ENCODE measurements at regions not wholly inside any gene's neighbourhood (a gene's known extent, or its start where the extent isn't known, plus 50 kb on each side); places are given as distances from the start of the nearest gene placed in this dataset.

DNA sequence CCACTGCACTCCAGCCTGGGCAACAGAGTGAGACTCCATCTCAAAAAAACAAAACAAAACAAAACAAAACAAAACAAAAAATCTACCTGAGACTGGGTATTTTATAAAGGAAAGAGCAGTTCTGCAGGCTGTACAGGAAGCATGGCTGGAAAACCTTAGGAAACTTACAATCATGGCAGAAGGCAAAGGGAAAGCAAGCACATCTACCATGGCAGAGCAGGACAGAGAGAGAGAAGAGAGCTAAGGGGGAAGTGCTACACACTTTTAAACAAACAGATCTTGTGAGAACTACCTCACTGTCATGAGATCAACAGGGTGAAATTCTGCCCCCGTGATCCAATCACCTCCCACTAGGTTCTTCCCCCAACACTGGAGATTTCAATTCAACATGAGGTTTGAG lies 198.3 kb upstream of the SAMSN1 start:
- no peak overlapping the region for H3K27ac ChIP-seq
- H3K4me1 ChIP-seq, result no peaks in the 10 kb centered on the region
- no peak overlapping the region for H3K4me3 ChIP-seq
- 90% methylated on average over 1 of the region's 1 CpG; no CpG with 5 or more reads in 1 of the 2 donors for WGBS, 2 donors (ENCODE audit: low coverage in 1 of 2)
- TF ChIP-seq EP300 (IDR thresholded peaks at IDR 0.05) (no peak), POLR2A (IDR thresholded peaks at IDR 0.05) (no peak), POLR2AphosphoS5 (IDR thresholded peaks at IDR 0.05) (no peak)
- TF ChIP-seq, protein P1, sequence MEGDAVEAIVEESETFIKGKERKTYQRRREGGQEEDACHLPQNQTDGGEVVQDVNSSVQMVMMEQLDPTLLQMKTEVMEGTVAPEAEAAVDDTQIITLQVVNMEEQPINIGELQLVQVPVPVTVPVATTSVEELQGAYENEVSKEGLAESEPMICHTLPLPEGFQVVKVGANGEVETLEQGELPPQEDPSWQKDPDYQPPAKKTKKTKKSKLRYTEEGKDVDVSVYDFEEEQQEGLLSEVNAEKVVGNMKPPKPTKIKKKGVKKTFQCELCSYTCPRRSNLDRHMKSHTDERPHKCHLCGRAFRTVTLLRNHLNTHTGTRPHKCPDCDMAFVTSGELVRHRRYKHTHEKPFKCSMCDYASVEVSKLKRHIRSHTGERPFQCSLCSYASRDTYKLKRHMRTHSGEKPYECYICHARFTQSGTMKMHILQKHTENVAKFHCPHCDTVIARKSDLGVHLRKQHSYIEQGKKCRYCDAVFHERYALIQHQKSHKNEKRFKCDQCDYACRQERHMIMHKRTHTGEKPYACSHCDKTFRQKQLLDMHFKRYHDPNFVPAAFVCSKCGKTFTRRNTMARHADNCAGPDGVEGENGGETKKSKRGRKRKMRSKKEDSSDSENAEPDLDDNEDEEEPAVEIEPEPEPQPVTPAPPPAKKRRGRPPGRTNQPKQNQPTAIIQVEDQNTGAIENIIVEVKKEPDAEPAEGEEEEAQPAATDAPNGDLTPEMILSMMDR (IDR thresholded peaks at IDR 0.05), result no peak
- no peaks in the 10 kb centered on the region for H3K9me3 ChIP-seq
- no peaks in the 10 kb centered on the region for H3K36me3 ChIP-seq
- no peaks in the 10 kb centered on the region for H3K27me3 ChIP-seq
- no peak for ATAC-seq

GRCh38 chr21:14742119-14742518 lies 196.0 kb upstream of the SAMSN1 start:
- no peak for ATAC-seq
- no peak for TF ChIP-seq POLR2A (IDR thresholded peaks at IDR 0.05)
- TF ChIP-seq, protein P1 (IDR thresholded peaks at IDR 0.05), result no peak
- Histone ChIP-seq H3K4me1 (no peaks in the 10 kb centered on the region), H3K36me3 (no peaks in the 10 kb centered on the region), H3K9me3 (no peaks in the 10 kb centered on the region), H3K4me3 (no peak overlapping the region), H3K27ac (no peak overlapping the region), H3K27me3 (no peaks in the 10 kb centered on the region)
- 77 to 81% methylated on average over 2 of the region's 2 CpGs for WGBS, 2 donors (ENCODE audit: low coverage in 1 of 2)

DNA sequence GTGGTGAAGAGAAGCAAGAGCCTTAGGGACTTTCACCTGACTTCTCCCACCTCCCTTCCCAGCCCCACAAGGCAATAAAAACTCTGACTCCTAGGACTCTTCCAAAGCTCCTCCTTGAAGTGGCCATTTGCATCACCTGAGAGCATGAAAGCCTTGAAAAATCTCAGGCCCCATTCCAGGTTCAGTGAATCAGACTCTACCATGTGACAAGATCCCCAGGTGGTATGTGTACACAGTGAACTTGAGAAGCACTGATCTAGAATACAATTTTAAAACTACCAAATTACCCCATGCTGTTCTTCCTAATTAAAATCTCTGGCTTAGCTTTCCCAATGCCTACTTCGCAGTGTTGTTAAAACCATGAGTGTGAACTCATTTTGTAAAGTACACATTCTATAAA lies 195.1 kb upstream of the SAMSN1 start:
- ATAC-seq, result no peak
- Histone ChIP-seq H3K4me3 (no peak overlapping the region), H3K27me3 (no peaks in the 10 kb centered on the region), H3K36me3 (no peaks in the 10 kb centered on the region), H3K27ac (no peak overlapping the region), H3K4me1 (no peaks in the 10 kb centered on the region), H3K9me3 (no peaks in the 10 kb centered on the region)
- 67 to 71% methylated on average over 1 of the region's 1 CpG for WGBS, 2 donors (ENCODE audit: low coverage in 1 of 2)
- TF ChIP-seq, protein P1 (IDR thresholded peaks at IDR 0.05), result no peak
- TF ChIP-seq POLR2AphosphoS5 (IDR thresholded peaks at IDR 0.05) (no peak), POLR2A (IDR thresholded peaks at IDR 0.05) (no peak), EP300 (IDR thresholded peaks at IDR 0.05) (no peak)

GRCh38 chr21:14740692-14741091 lies 194.6 kb upstream of the SAMSN1 start:
- TF ChIP-seq POLR2AphosphoS5 (IDR thresholded peaks at IDR 0.05) (no peak), EP300 (IDR thresholded peaks at IDR 0.05) (no peak), POLR2A (IDR thresholded peaks at IDR 0.05) (no peak)
- TF ChIP-seq, protein P1 (IDR thresholded peaks at IDR 0.05), result no peak
- Histone ChIP-seq H3K4me3 (no peak overlapping the region), H3K27me3 (no peaks in the 10 kb centered on the region), H3K4me1 (no peaks in the 10 kb centered on the region), H3K27ac (no peak overlapping the region), H3K9me3 (no peaks in the 10 kb centered on the region), H3K36me3 (no peaks in the 10 kb centered on the region)
- WGBS, 2 donors (ENCODE audit: low coverage in 1 of 2), result 45 to 50% methylated on average over 1 of the region's 1 CpG
- no peak for ATAC-seq

DNA sequence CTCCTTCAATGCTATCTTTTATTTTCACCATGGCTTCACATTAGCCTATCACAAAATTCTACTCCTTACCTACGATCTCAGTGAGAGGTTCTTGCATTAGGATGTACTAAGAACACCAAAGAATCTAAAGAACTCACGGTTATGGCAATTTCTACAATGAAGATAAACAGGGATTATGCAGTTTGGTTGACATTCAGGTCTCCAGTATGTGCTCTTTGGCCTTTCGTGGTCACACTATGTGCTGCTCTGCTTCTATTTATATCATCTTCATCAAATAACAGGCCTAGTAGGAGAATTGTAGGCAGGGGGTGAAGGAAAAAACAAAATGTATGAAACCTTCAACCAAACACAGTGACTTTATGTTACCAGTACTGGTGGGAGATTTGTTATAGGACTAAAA lies 194.0 kb upstream of the SAMSN1 start:
- ATAC-seq, result no peak
- TF ChIP-seq EP300 (IDR thresholded peaks at IDR 0.05) (no peak), POLR2AphosphoS5 (IDR thresholded peaks at IDR 0.05) (no peak), POLR2A (IDR thresholded peaks at IDR 0.05) (no peak)
- TF ChIP-seq, protein P1 (IDR thresholded peaks at IDR 0.05), result no peak
- WGBS, 2 donors (ENCODE audit: low coverage in 1 of 2), result 79 to 94% methylated on average over 2 to 3 of the region's 3 CpGs

More for the DNA sequence above, 194.0 kb upstream of the SAMSN1 start:
- no peak overlapping the region for H3K4me3 ChIP-seq
- no peaks in the 10 kb centered on the region for H3K27me3 ChIP-seq
- no peaks in the 10 kb centered on the region for H3K9me3 ChIP-seq
- H3K27ac ChIP-seq, result no peak overlapping the region
- H3K4me1 ChIP-seq, result no peaks in the 10 kb centered on the region
- H3K36me3 ChIP-seq, result no peaks in the 10 kb centered on the region
